ENCODE measurements at regions not wholly inside any gene's neighbourhood (a gene's known extent, or its start where the extent isn't known, plus 50 kb on each side); places are given as distances from the start of the nearest gene placed in this dataset.

- intact Hi-C loops (cut with DNase I): no loop called here
- Histone ChIP-seq H3K36me3 (no peaks in the 10 kb centered on the region), H3K4me3 (no peak overlapping the region), H3K27ac (no peak overlapping the region), H3K27me3 (peaks cover 0 to 2% (median 0%) of the 10 kb centered on the region in 9 donors), H3K4me1 (no peaks in the 10 kb centered on the region), H3K9me3 (peaks cover 0 to 8% (median 0%) of the 10 kb centered on the region in 12 donors)
- TF ChIP-seq POLR2A (IDR thresholded peaks at IDR 0.05) (no peak), CTCF (IDR thresholded peaks at IDR 0.05) (no peak)
- ATAC-seq (no peak), DNase-seq (no peak)
- WGBS, 4 donors: 79 to 85% (median 84%) methylated on average over 2 of the region's 2 CpGs
Measured at GRCh38 chr10:123325663-123326190, 171.5 kb downstream of the BUB3 start.

- intact Hi-C loops (cut with DNase I): no loop called here
- ATAC-seq (no peak), DNase-seq (no peak)
- Histone ChIP-seq H3K27me3 (peaks cover 0 to 2% (median 0%) of the 10 kb centered on the region in 9 donors), H3K27ac (no peak overlapping the region), H3K4me1 (no peaks in the 10 kb centered on the region), H3K36me3 (no peaks in the 10 kb centered on the region), H3K9me3 (peaks cover 0 to 8% (median 0%) of the 10 kb centered on the region in 12 donors), H3K4me3 (no peak overlapping the region)
- TF ChIP-seq POLR2A (IDR thresholded peaks at IDR 0.05) (no peak), CTCF (IDR thresholded peaks at IDR 0.05) (no peak)
- whole genome bisulfite sequencing, 4 donors: 91 to 96% (median 95%) methylated on average over 1 of the region's 1 CpG
Measured at GRCh38 chr10:123326674-123327073, 172.5 kb downstream of the BUB3 start.

GRCh38 chr10:123327450-123327849, 173.2 kb downstream of the BUB3 start:
- Histone ChIP-seq H3K27ac (no peak overlapping the region), H3K4me1 (no peaks in the 10 kb centered on the region), H3K4me3 (no peak overlapping the region), H3K27me3 (peaks cover 0 to 2% (median 0%) of the 10 kb centered on the region in 9 donors), H3K9me3 (peaks cover 0 to 8% (median 0%) of the 10 kb centered on the region in 12 donors), H3K36me3 (no peaks in the 10 kb centered on the region)
- TF ChIP-seq POLR2A (IDR thresholded peaks at IDR 0.05) (no peak), CTCF (IDR thresholded peaks at IDR 0.05) (no peak)
- ATAC-seq (no peak), DNase-seq (no peak)
- intact Hi-C loops (cut with DNase I): no loop called here
- 92 to 98% (median 95%) methylated on average over 1 of the region's 1 CpG for WGBS, 4 donors

GRCh38 chr10:123327896-123328295, 173.7 kb downstream of the BUB3 start:
- DNase-seq: no peak
- no peak overlapping the region for H3K27ac ChIP-seq
- no peak for ATAC-seq
- TF ChIP-seq CTCF (IDR thresholded peaks at IDR 0.05) (no peak), POLR2A (IDR thresholded peaks at IDR 0.05) (no peak)
- no peaks in the 10 kb centered on the region for H3K36me3 ChIP-seq
- no peaks in the 10 kb centered on the region for H3K4me1 ChIP-seq
- 77 to 87% (median 81%) methylated on average over 2 of the region's 2 CpGs for WGBS, 4 donors
- H3K9me3 ChIP-seq: peaks cover 0 to 8% (median 0%) of the 10 kb centered on the region in 12 donors
- peaks cover 0 to 2% (median 0%) of the 10 kb centered on the region in 9 donors for H3K27me3 ChIP-seq
- H3K4me3 ChIP-seq: no peak overlapping the region
- intact Hi-C loops (cut with DNase I): no loop called here
